Muscle layer of colon (tissue), 2 donors: ENCODE measurements at regions not wholly inside any gene's neighbourhood (a gene's known extent, or its start where the extent isn't known, plus 50 kb on each side); places are given as distances from the start of the nearest gene placed in this dataset.

Experiments
- H3K27ac ChIP-seq: one replicate; pipeline ENCODE4 v1.7.0; 2013; ENCODE audit warnings: low read depth, mild to moderate bottlenecking, low read length, moderate library complexity
- H3K27me3 ChIP-seq, 2 donors: one replicate each; pipeline ENCODE4 v1.7.0; 2013; ENCODE audit warnings: low read length in 2 of 2, mild to moderate bottlenecking in 2 of 2; ENCODE audit not compliant: insufficient read depth in 2 of 2, control insufficient read depth in 1 of 2
- H3K36me3 ChIP-seq: one replicate; pipeline ENCODE4 v1.7.0; 2013; ENCODE audit warnings: mild to moderate bottlenecking, low read length; ENCODE audit not compliant: insufficient read depth
- H3K4me1 ChIP-seq: one replicate; pipeline ENCODE4 v1.7.0; 2013; ENCODE audit warnings: mild to moderate bottlenecking, low read length; ENCODE audit not compliant: insufficient read depth
- H3K4me3 ChIP-seq, 2 donors: one replicate each; pipeline ENCODE4 v1.7.0; 2013; ENCODE audit warnings: low read length in 2 of 2, low read depth in 1 of 2, mild to moderate bottlenecking in 1 of 2, moderate library complexity in 1 of 2
- H3K9ac ChIP-seq: one replicate; pipeline ENCODE4 v1.7.0; 2013; ENCODE audit warnings: low read length
- H3K9me3 ChIP-seq: one replicate; pipeline ENCODE4 v1.7.0; 2013; ENCODE audit warnings: mild to moderate bottlenecking, low read length
- donor health status: abdominal sarcoma.
- donor health status: Adenocarcinoma of cecum.

- Histone ChIP-seq H3K36me3 (no peaks in the 10 kb centered on the region), H3K27ac (no peak overlapping the region), H3K4me1 (no peaks in the 10 kb centered on the region), H3K9ac (no peak overlapping the region), H3K9me3 (no peaks in the 10 kb centered on the region), H3K4me3 (no peak overlapping the region), H3K27me3 (no peaks in the 10 kb centered on the region)
Measured at GRCh38 chr13:65057986-65058385, 2172.2 kb downstream of the PCDH9 start.

- Histone ChIP-seq H3K4me1 (no peaks in the 10 kb centered on the region), H3K9ac (no peak overlapping the region), H3K27ac (no peak overlapping the region), H3K4me3 (no peak overlapping the region), H3K9me3 (no peaks in the 10 kb centered on the region), H3K36me3 (no peaks in the 10 kb centered on the region), H3K27me3 (no peaks in the 10 kb centered on the region)
Measured at GRCh38 chr13:65054277-65054676, 2175.9 kb downstream of the PCDH9 start.

- Histone ChIP-seq H3K9ac (no peak overlapping the region), H3K36me3 (no peaks in the 10 kb centered on the region), H3K4me3 (no peak overlapping the region), H3K27ac (no peak overlapping the region), H3K4me1 (no peaks in the 10 kb centered on the region), H3K27me3 (no peaks in the 10 kb centered on the region), H3K9me3 (no peaks in the 10 kb centered on the region)
Measured at GRCh38 chr13:65036999-65037398, 2193.1 kb downstream of the PCDH9 start.

GRCh38 chr13:65035302-65035701 is 2194.8 kb downstream of the PCDH9 start:
- H3K36me3 ChIP-seq = no peaks in the 10 kb centered on the region
- no peak overlapping the region for H3K27ac ChIP-seq
- H3K27me3 ChIP-seq = no peaks in the 10 kb centered on the region
- no peaks in the 10 kb centered on the region for H3K9me3 ChIP-seq
- H3K9ac ChIP-seq = no peak overlapping the region
- H3K4me3 ChIP-seq = no peak overlapping the region
- H3K4me1 ChIP-seq = no peaks in the 10 kb centered on the region

GRCh38 chr13:65034266-65034665 is 2195.9 kb downstream of the PCDH9 start:
- no peaks in the 10 kb centered on the region for H3K9me3 ChIP-seq
- no peaks in the 10 kb centered on the region for H3K4me1 ChIP-seq
- H3K4me3 ChIP-seq = no peak overlapping the region
- H3K27me3 ChIP-seq = no peaks in the 10 kb centered on the region
- no peak overlapping the region for H3K9ac ChIP-seq
- H3K36me3 ChIP-seq = no peaks in the 10 kb centered on the region
- no peak overlapping the region for H3K27ac ChIP-seq

GRCh38 chr13:65032825-65033224 is 2197.3 kb downstream of the PCDH9 start:
- Histone ChIP-seq H3K27ac (no peak overlapping the region), H3K36me3 (no peaks in the 10 kb centered on the region), H3K4me1 (no peaks in the 10 kb centered on the region), H3K27me3 (no peaks in the 10 kb centered on the region), H3K4me3 (no peak overlapping the region), H3K9ac (no peak overlapping the region), H3K9me3 (no peaks in the 10 kb centered on the region)

GRCh38 chr13:65028101-65028500 is 2202.0 kb downstream of the PCDH9 start:
- Histone ChIP-seq H3K4me1 (no peaks in the 10 kb centered on the region), H3K4me3 (no peak overlapping the region), H3K27ac (no peak overlapping the region), H3K27me3 (no peaks in the 10 kb centered on the region), H3K9me3 (no peaks in the 10 kb centered on the region), H3K36me3 (no peaks in the 10 kb centered on the region), H3K9ac (no peak overlapping the region)

GRCh38 chr13:65026505-65026904 is 2203.6 kb downstream of the PCDH9 start:
- Histone ChIP-seq H3K27me3 (no peaks in the 10 kb centered on the region), H3K4me3 (no peak overlapping the region), H3K9me3 (no peaks in the 10 kb centered on the region), H3K36me3 (no peaks in the 10 kb centered on the region), H3K27ac (no peak overlapping the region), H3K9ac (no peak overlapping the region), H3K4me1 (no peaks in the 10 kb centered on the region)

- Histone ChIP-seq H3K27me3 (no peaks in the 10 kb centered on the region), H3K27ac (no peak overlapping the region), H3K9ac (no peak overlapping the region), H3K9me3 (no peaks in the 10 kb centered on the region), H3K36me3 (no peaks in the 10 kb centered on the region), H3K4me3 (no peak overlapping the region), H3K4me1 (no peaks in the 10 kb centered on the region)
Measured at GRCh38 chr13:65011378-65011777, 2218.8 kb downstream of the PCDH9 start.

- Histone ChIP-seq H3K36me3 (no peaks in the 10 kb centered on the region), H3K9me3 (no peaks in the 10 kb centered on the region), H3K27me3 (no peaks in the 10 kb centered on the region), H3K4me3 (no peak overlapping the region), H3K9ac (no peak overlapping the region), H3K27ac (no peak overlapping the region), H3K4me1 (no peaks in the 10 kb centered on the region)
Measured at GRCh38 chr13:64997438-64997837, 2232.7 kb downstream of the PCDH9 start.

- Histone ChIP-seq H3K27me3 (no peaks in the 10 kb centered on the region), H3K27ac (no peak overlapping the region), H3K9me3 (no peaks in the 10 kb centered on the region), H3K9ac (no peak overlapping the region), H3K4me3 (no peak overlapping the region), H3K4me1 (no peaks in the 10 kb centered on the region), H3K36me3 (no peaks in the 10 kb centered on the region)
Measured at GRCh38 chr13:64993514-64994164, 2236.5 kb downstream of the PCDH9 start.

GRCh38 chr13:64992314-64992713 is 2237.8 kb downstream of the PCDH9 start:
- Histone ChIP-seq H3K27me3 (no peaks in the 10 kb centered on the region), H3K9me3 (no peaks in the 10 kb centered on the region), H3K36me3 (no peaks in the 10 kb centered on the region), H3K27ac (no peak overlapping the region), H3K4me3 (no peak overlapping the region), H3K9ac (no peak overlapping the region), H3K4me1 (no peaks in the 10 kb centered on the region)
